HepG2 (cell line): ENCODE measurements at regions not wholly inside any gene's neighbourhood (a gene's known extent, or its start where the extent isn't known, plus 50 kb on each side); places are given as distances from the start of the nearest gene placed in this dataset.

ENCODE experiments used
- ATAC-seq: fragments of 200-7000 bp; cut with Tn5 transposase; 3 replicates; pipeline ENCODE4 v1.9.1; 2020; ENCODE audit warnings: mild to moderate bottlenecking, moderate library complexity
- BruUV-seq: library from RNA; stranded (reverse); fragments of 400-500 nt; replicated peaks from 2 replicates; lab custom pipeline; 2021; lab: Mats Ljungman, UMichigan
- CTCF ChIA-PET: fragments of 300-600 bp; formaldehyde crosslinking; extraction: SDS; loops from one replicate; lab custom pipeline; 2021; ENCODE audit warnings: low total read pairs, inconsistent platforms, low intra/inter-chr PET ratio; lab: Yijun Ruan, JAX
- POLR2A ChIA-PET: fragments of 350-600 bp; sonication (Branson Sonifier 250); formaldehyde crosslinking; loops from one replicate; lab custom pipeline; 2020; ENCODE audit warnings: antibody characterized with exemption, inconsistent platforms; lab: Yijun Ruan, JAX
- DNase-seq: peaks from one replicate; pipeline ENCODE4 v3.0.0-alpha.2; 2015; ENCODE audit warnings: low spot score
- FAIRE-seq: peaks from 3 replicates; lab custom pipeline; 2011; peaks lifted over from hg19 to GRCh38; lab: Jason Lieb, UNC
- H2AFZ ChIP-seq: one replicate; pipeline ENCODE4 v1.6.1; 2011; ENCODE audit warnings: low read length, inconsistent platforms
- H3K27ac ChIP-seq: fragments of 300-600 bp; 3 replicates; pipeline ENCODE4 v1.8.0; 2011; ENCODE audit warnings: mixed run types, mild to moderate bottlenecking, mixed read lengths, low read length, inconsistent platforms; ENCODE audit not compliant: insufficient read depth; ENCODE audit errors: extremely low read length
- H3K27me3 ChIP-seq, 2 experiments: fragments of 200-600 bp in 1 of 2; 2 replicates in 1 of 2; 3 replicates in 1 of 2; pipeline versions ENCODE4 v1.6.0 to v1.8.0; 2011; ENCODE audit warnings: low read length in 2 of 2, mild to moderate bottlenecking in 2 of 2, moderate library complexity in 2 of 2, inconsistent platforms in 1 of 2; ENCODE audit not compliant: insufficient read depth in 2 of 2, control insufficient read depth in 1 of 2
- H3K36me3 ChIP-seq, 2 experiments: fragments of 200-600 bp in 1 of 2; replicated peaks in 1 of 2; 2 replicates in 1 of 2; 3 replicates in 1 of 2; pipeline versions ENCODE4 v1.5.1 to v1.8.0; 2011; ENCODE audit warnings: low read length in 2 of 2, inconsistent platforms in 1 of 2; ENCODE audit not compliant: insufficient read depth in 2 of 2, control insufficient read depth in 1 of 2
- H3K4me1 ChIP-seq: 2 replicates; pipeline ENCODE4 v1.5.1; 2012; ENCODE audit warnings: low read length, inconsistent platforms; ENCODE audit not compliant: insufficient read depth
- H3K4me2 ChIP-seq: 2 replicates; pipeline ENCODE4 v1.6.0; 2011; ENCODE audit warnings: low read depth, low read length, inconsistent platforms
- H3K4me3 ChIP-seq, 3 experiments: fragments of 200-600 bp in 1 of 3; sonication (generic), shearing (Covaris generic) in 1 of 3; replicated peaks in 1 of 3; 2 replicates each; pipeline ENCODE4 v1.5.1; 2011 to 2016; ENCODE audit warnings: low read length in 3 of 3, inconsistent platforms in 2 of 3, low read depth in 2 of 3, mild to moderate bottlenecking in 2 of 3, control low read depth in 1 of 3, mixed read lengths in 1 of 3; ENCODE audit not compliant: insufficient read depth in 1 of 3
- H3K79me2 ChIP-seq: one replicate; pipeline ENCODE4 v1.6.1; 2011; ENCODE audit warnings: low read length, inconsistent platforms; ENCODE audit not compliant: insufficient read depth
- H3K9ac ChIP-seq: 2 replicates; pipeline ENCODE4 v1.6.0; 2011; ENCODE audit warnings: mild to moderate bottlenecking, low read depth, low read length, inconsistent platforms; ENCODE audit not compliant: insufficient read depth
- H3K9me3 ChIP-seq: 2 replicates; pipeline ENCODE4 v1.5.1; 2012; ENCODE audit warnings: mild to moderate bottlenecking, low read length
- H4K20me1 ChIP-seq: 2 replicates; pipeline ENCODE4 v1.6.0; 2011; ENCODE audit warnings: inconsistent platforms, mild to moderate bottlenecking, low read length, moderate library complexity; ENCODE audit not compliant: insufficient read depth
- AKNA ChIP-seq: sonication (generic); formaldehyde crosslinking; IDR thresholded peaks from 2 replicates; pipeline ENCODE4 v1.4.0; 2020; ENCODE audit warnings: missing genetic modification reagents, borderline replicate concordance
- ELF3 ChIP-seq: IDR thresholded peaks from 2 replicates; pipeline ENCODE4 v1.6.1; 2016; ENCODE audit warnings: missing genetic modification reagents, missing compliant biosample characterization
- ETS1 ChIP-seq: sonication (generic); formaldehyde crosslinking; IDR thresholded peaks from 2 replicates; pipeline ENCODE4 v1.4.0; 2020; ENCODE audit warnings: missing genetic modification reagents
- TBX2 ChIP-seq: sonication (generic); formaldehyde crosslinking; IDR thresholded peaks from 2 replicates; pipeline ENCODE4 v1.5.0; 2020; ENCODE audit warnings: missing genetic modification reagents, mild to moderate bottlenecking, borderline replicate concordance
- ZBTB10 ChIP-seq: sonication (generic); formaldehyde crosslinking; IDR thresholded peaks from 2 replicates; pipeline ENCODE4 v1.4.0; 2020; ENCODE audit warnings: missing genetic modification reagents, borderline replicate concordance
- ZNF333 ChIP-seq: sonication (generic); formaldehyde crosslinking; IDR thresholded peaks from 2 replicates; pipeline ENCODE4 v1.4.0; 2020; ENCODE audit warnings: mild to moderate bottlenecking, missing genetic modification reagents, borderline replicate concordance
- ZNF740 ChIP-seq: sonication (generic); formaldehyde crosslinking; IDR thresholded peaks from 2 replicates; pipeline ENCODE4 v1.4.0; 2020; ENCODE audit warnings: missing genetic modification reagents
- ZSCAN31 ChIP-seq: sonication (generic); formaldehyde crosslinking; IDR thresholded peaks from 2 replicates; pipeline ENCODE4 v1.5.0; 2020; ENCODE audit warnings: low read depth, mild to moderate bottlenecking, missing genetic modification reagents
- WGBS: methylation state at CpG from one replicate; pipeline ENCODE4 v1.1.6; 2017; ENCODE audit warnings: low lambda C conversion rate; 5-methylcytosine and 5-hydroxymethylcytosine counted together
- in situ Hi-C: cut with HindIII; loops from 2 replicates; pipeline ENCODE4 v1.10.0; 2017; ENCODE audit warnings: low pct_unique_long_range_greater_than_20kb; ENCODE audit not compliant: extremely low pct_ligation_motif_present
- intact Hi-C: fragments of 100-400 bp; cut with micrococcal nuclease; formaldehyde crosslinking; loops from one replicate; pipeline ENCODE4 v1.10.0; 2022; ENCODE audit not compliant: unreplicated experiment

GRCh38 chr3:64816355-64816754 lies 128.6 kb upstream of the ADAMTS9 start:
- no peaks in the 10 kb centered on the region for H3K27me3 ChIP-seq
- no peak overlapping the region for H3K4me3 ChIP-seq
- H3K36me3 ChIP-seq = no peaks in the 10 kb centered on the region
- in situ Hi-C loops = no loop called here
- no peak overlapping the region for H3K4me2 ChIP-seq
- no peak overlapping the region for H2AFZ ChIP-seq
- no peak for FAIRE-seq
- POLR2A ChIA-PET = no interaction called here
- no peak for ATAC-seq
- 0% methylated on average over 1 of the region's 1 CpG for WGBS
- H3K79me2 ChIP-seq = no peaks in the 10 kb centered on the region
- H3K9me3 ChIP-seq = no peaks in the 10 kb centered on the region
- H3K9ac ChIP-seq = no peak overlapping the region
- H4K20me1 ChIP-seq = no peaks in the 10 kb centered on the region
- no peak overlapping the region for H3K27ac ChIP-seq
- no TSS peak for BruUV-seq
- intact Hi-C loops = no loop called here
- DNase-seq = no peak
- H3K4me1 ChIP-seq = no peaks in the 10 kb centered on the region
- TF ChIP-seq ZNF333 (CRISPR knock-in tag) (no peak), AKNA (no peak), ETS1 (CRISPR knock-in tag) (no peak), ELF3 (CRISPR knock-in tag) (no peak), ZNF740 (no peak), ZSCAN31 (no peak), ZBTB10 (CRISPR knock-in tag) (no peak), TBX2 (CRISPR knock-in tag) (no peak)
- TF ChIP-seq, all 625 proteins: peak for 0
- CTCF ChIA-PET = no interaction called here
